ENCODE measurements at regions not wholly inside any gene's neighbourhood (a gene's known extent, or its start where the extent isn't known, plus 50 kb on each side); places are given as distances from the start of the nearest gene placed in this dataset.
A peak's percentile ranks its signal among the peaks of the same experiment; 100 is the strongest.

- Histone ChIP-seq H3K36me3 (ENCODE audit: control insufficient read depth in 1 of 2, insufficient read depth in 2 of 2, low read length in 2 of 2) (peaks cover 2 to 27% of the 10 kb centered on the region in 2 experiments; a peak in 3 of 4 replicates), H3K4me3 (replicated peaks in 1 of 2; ENCODE audit: low read depth in 1 of 2, low read length in 2 of 2) (peak overlapping the region; percentile 11 to 18), H2AFZ (ENCODE audit: low read depth, low read length, poor library complexity, severe bottlenecking) (no peak overlapping the region), H3K4me1 (ENCODE audit: control insufficient read depth in 1 of 2, insufficient read depth in 2 of 2, low read length in 2 of 2) (peaks cover 32 to 70% of the 10 kb centered on the region in 2 experiments), H3K9ac (ENCODE audit: low read length) (peak overlapping the region; percentile 17; the same call in 1 of the 2 replicates), H3K27ac (ENCODE audit: low read depth, low read length) (peak overlapping the region; percentile 89; the same call in 1 of the 2 replicates), H3K9me3 (ENCODE audit: control insufficient read depth in 1 of 2, insufficient read depth in 1 of 2, low read depth in 1 of 2, low read length in 2 of 2) (no peaks in the 10 kb centered on the region), H3K27me3 (ENCODE audit: insufficient read depth, low read length) (no peaks in the 10 kb centered on the region), H4K20me1 (ENCODE audit: insufficient read depth) (no peaks in the 10 kb centered on the region), H3K79me2 (ENCODE audit: insufficient read depth, low read length) (peaks cover 70% of the 10 kb centered on the region), H3K9me2 (ENCODE audit: insufficient read depth) (no peaks in the 10 kb centered on the region), H3K4me2 (ENCODE audit: low read length) (peak overlapping the region; percentile 92)
- no peak for DNase-seq (ENCODE audit: low read depth, low spot score)
- no peak for TF ChIP-seq ELF1 (IDR thresholded peaks at IDR 0.05; ENCODE audit: borderline replicate concordance, low read depth)
- no peak for TF ChIP-seq FOSL1 (IDR thresholded peaks at IDR 0.05; ENCODE audit: low read depth)
- no peak for TF ChIP-seq YY1 (IDR thresholded peaks at IDR 0.05; ENCODE audit: extremely low read depth, insufficient replicate concordance, low read depth, low read length)
- no peak for TF ChIP-seq SRF (IDR thresholded peaks at IDR 0.05; ENCODE audit: low read depth)
- no peak for TF ChIP-seq EZH2phosphoT487 (IDR thresholded peaks at IDR 0.05; ENCODE audit: borderline replicate concordance)
- TF ChIP-seq POLR2AphosphoS5 (IDR thresholded peaks at IDR 0.05; ENCODE audit: low read depth, low read length) = no peak
- TF ChIP-seq EZH2 (IDR thresholded peaks at IDR 0.05) = no peak
- no peak for TF ChIP-seq ATF3 (IDR thresholded peaks at IDR 0.05)
- TF ChIP-seq CTCF (IDR thresholded peaks at IDR 0.05 in 2 of 3, conservative IDR thresholded peaks at IDR 0.05 in 1 of 3; ENCODE audit: borderline replicate concordance in 1 of 3, insufficient read depth in 1 of 3, low read depth in 2 of 3, low read length in 2 of 3) = no peak
- no peak for TF ChIP-seq TCF7L2 (IDR thresholded peaks at IDR 0.05; ENCODE audit: borderline replicate concordance, extremely low read depth, insufficient read depth, insufficient read length)
- TF ChIP-seq SP1 (IDR thresholded peaks at IDR 0.05; ENCODE audit: low read depth) = no peak
- no peak for TF ChIP-seq SIN3A (IDR thresholded peaks at IDR 0.05; ENCODE audit: low read depth)
- TF ChIP-seq ZNF274 (IDR thresholded peaks at IDR 0.05; ENCODE audit: low read depth, low read length) = no peak
- no peak for TF ChIP-seq JUND (IDR thresholded peaks at IDR 0.05)
- POLR2A ChIA-PET = interaction anchor here (1.2 kb wide), 1 partner anchor 33 kb away, joined by 3 read pairs; no protein-coding TSS in a partner anchor
- intact Hi-C loops (cut with micrococcal nuclease) = no loop called here
- RAD21 ChIA-PET (ENCODE audit: low non-redundant PET in 1 of 2, low total read pairs in 2 of 2, uncharacterized antibody in 2 of 2, unreplicated experiment in 2 of 2) = no interaction called here
- CTCF ChIA-PET = no interaction called here
- ATAC-seq = no peak
- BruUV-seq (replicated peaks) = no TSS peak
Observed at GRCh38 chr1:172931340-172931739, 119.4 kb downstream of the TNFSF18 start.
